Neural crest cell (in vitro differentiated cells): ENCODE measurements at regions not wholly inside any gene's neighbourhood (a gene's known extent, or its start where the extent isn't known, plus 50 kb on each side); places are given as distances from the start of the nearest gene placed in this dataset.

ENCODE experiments used
- DNase-seq: peaks from one replicate; pipeline ENCODE4 v3.0.0; 2021; ENCODE audit warnings: low read depth, mixed read lengths, low spot score
- H3K27ac Mint-ChIP-seq: one replicate; pipeline ENCODE4 v1.8.0; 2021; ENCODE audit warnings: mild to moderate bottlenecking, mixed read lengths; ENCODE audit not compliant: unreplicated experiment
- H3K27me3 Mint-ChIP-seq: 2 replicates; pipeline ENCODE4 v1.8.0; 2021; ENCODE audit warnings: low read depth, mild to moderate bottlenecking, mixed read lengths
- H3K36me3 Mint-ChIP-seq: 2 replicates; pipeline ENCODE4 v1.8.0; 2021; ENCODE audit warnings: low read depth, mild to moderate bottlenecking, mixed read lengths
- H3K4me1 Mint-ChIP-seq: 2 replicates; pipeline ENCODE4 v1.8.0; 2021; ENCODE audit warnings: mixed read lengths
- H3K4me3 Mint-ChIP-seq: one replicate; pipeline ENCODE4 v1.8.0; 2021; ENCODE audit warnings: mild to moderate bottlenecking, mixed read lengths
- H3K9me3 Mint-ChIP-seq: 2 replicates; pipeline ENCODE4 v1.8.0; 2021; ENCODE audit warnings: mixed read lengths
- CTCF ChIP-seq: fragments of 200-600 bp; sonication (generic); conservative IDR thresholded peaks from 2 replicates; pipeline ENCODE4 v1.5.0; 2021; ENCODE audit warnings: antibody characterized with exemption, mild to moderate bottlenecking

DNA sequence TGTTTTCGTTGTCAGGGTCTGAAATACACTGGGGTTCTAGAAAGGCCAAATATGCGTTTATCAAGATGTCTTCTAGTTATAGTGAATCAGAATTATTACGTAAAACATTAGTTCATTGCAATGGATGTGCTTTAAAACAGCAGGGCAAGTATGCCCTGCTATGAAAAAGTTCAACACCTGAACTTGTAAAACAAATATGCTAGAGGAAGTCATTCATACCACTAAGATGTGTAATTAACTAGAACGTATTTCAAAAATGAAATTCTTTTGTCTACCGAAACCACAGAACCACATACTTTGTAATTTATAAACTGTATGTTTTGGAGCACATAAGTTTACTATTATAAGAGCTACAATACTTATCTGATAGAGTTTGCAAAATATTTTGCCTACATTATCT, 266.2 kb downstream of the KCTD12 start:
- Mint-ChIP-seq H3K4me1 (peaks cover 3% of the 10 kb centered on the region), H3K9me3 (peaks cover 6% of the 10 kb centered on the region), H3K4me3 (no peak overlapping the region), H3K27me3 (peaks cover 2% of the 10 kb centered on the region), H3K27ac (no peak overlapping the region), H3K36me3 (peaks cover 2% of the 10 kb centered on the region)
- no peak for TF ChIP-seq CTCF
- no peak for DNase-seq

DNA sequence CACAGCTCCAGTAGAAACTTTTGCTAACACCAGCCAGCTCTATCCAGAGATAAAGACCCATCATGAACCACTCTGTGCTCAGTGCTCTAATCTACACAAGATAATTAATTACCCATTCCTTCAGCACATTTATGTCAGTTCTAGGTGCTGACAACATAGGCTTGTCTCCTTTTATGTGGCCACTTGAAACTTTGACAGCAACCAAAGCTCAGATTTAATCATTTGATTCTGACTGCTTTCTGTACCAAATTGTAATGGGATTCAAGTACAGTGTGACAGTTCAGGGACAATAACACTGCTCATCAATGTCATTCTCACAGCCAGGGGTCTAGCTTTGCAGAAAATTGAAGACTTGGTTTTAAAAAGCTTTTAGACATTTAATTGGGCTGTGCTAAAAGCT, 266.6 kb downstream of the KCTD12 start:
- Mint-ChIP-seq H3K36me3 (peaks cover 2% of the 10 kb centered on the region), H3K4me3 (no peak overlapping the region), H3K27me3 (peaks cover 2% of the 10 kb centered on the region), H3K4me1 (peaks cover 3% of the 10 kb centered on the region), H3K9me3 (peaks cover 6% of the 10 kb centered on the region), H3K27ac (no peak overlapping the region)
- TF ChIP-seq CTCF: no peak
- DNase-seq: no peak

DNA sequence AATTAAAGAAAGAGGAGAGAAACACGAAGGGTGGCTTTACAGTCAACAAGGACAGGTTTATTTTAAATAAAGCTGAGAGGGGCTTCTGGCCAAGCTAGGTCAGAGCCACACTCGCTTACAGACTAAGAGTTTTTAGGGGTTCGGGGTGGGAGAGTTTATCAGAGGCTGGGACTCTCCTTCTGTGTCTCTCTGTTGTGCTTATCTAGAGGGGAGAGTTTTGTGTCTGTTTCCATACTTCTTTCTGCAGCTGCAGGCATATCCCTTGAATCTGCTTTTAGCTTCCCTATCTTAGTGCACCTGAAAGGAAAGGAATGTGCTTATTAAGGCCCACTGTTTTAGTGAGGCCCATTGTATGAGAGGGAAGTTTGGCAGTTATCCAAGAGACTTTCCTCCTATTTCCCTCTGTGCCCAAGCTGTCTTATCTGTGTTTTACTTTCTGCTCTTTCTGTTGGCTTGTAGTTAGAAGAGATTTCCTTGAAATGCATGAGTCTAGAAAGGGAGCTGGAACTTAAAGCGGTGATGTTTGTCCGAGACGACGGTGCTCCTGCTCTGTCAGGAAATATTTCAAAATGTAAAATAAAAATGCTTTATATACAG, 275.3 kb downstream of the KCTD12 start:
- H3K27me3 Mint-ChIP-seq: no peaks in the 10 kb centered on the region
- H3K4me1 Mint-ChIP-seq: no peaks in the 10 kb centered on the region
- H3K9me3 Mint-ChIP-seq: no peaks in the 10 kb centered on the region
- TF ChIP-seq CTCF: no peak
- H3K36me3 Mint-ChIP-seq: no peaks in the 10 kb centered on the region
- H3K27ac Mint-ChIP-seq: no peak overlapping the region
- no peak for DNase-seq
- no peak overlapping the region for H3K4me3 Mint-ChIP-seq

- DNase-seq: no peak
- no peak for TF ChIP-seq CTCF
- H3K27me3 Mint-ChIP-seq: no peaks in the 10 kb centered on the region
- no peaks in the 10 kb centered on the region for H3K4me1 Mint-ChIP-seq
- H3K9me3 Mint-ChIP-seq: no peaks in the 10 kb centered on the region
- H3K36me3 Mint-ChIP-seq: no peaks in the 10 kb centered on the region
- no peak overlapping the region for H3K27ac Mint-ChIP-seq
- no peak overlapping the region for H3K4me3 Mint-ChIP-seq
Observed at GRCh38 chr13:76609643-76610042, 276.6 kb downstream of the KCTD12 start.

- Mint-ChIP-seq H3K4me3 (no peak overlapping the region), H3K9me3 (no peaks in the 10 kb centered on the region), H3K4me1 (no peaks in the 10 kb centered on the region), H3K27ac (no peak overlapping the region), H3K27me3 (no peaks in the 10 kb centered on the region), H3K36me3 (no peaks in the 10 kb centered on the region)
- DNase-seq: no peak
- no peak for TF ChIP-seq CTCF
Observed at GRCh38 chr13:76607866-76608265, 278.3 kb downstream of the KCTD12 start.
